AG04450 (cell line): ENCODE measurements at regions not wholly inside any gene's neighbourhood (a gene's known extent, or its start where the extent isn't known, plus 50 kb on each side); places are given as distances from the start of the nearest gene placed in this dataset.

Source experiments
- CTCF ChIA-PET: fragments of 300-600, 350-600 bp; formaldehyde crosslinking; extraction: SDS; loops from one replicate; lab custom pipeline; 2022; ENCODE audit warnings: antibody characterized with exemption, inconsistent platforms; lab: Charles Lee
- POLR2A ChIA-PET: fragments of 350-600 bp; formaldehyde crosslinking; extraction: SDS; loops from one replicate; lab custom pipeline; 2021; ENCODE audit warnings: antibody characterized with exemption, inconsistent platforms; lab: Yijun Ruan, JAX
- DNase-seq: peaks from one replicate; pipeline ENCODE4 v3.0.0-alpha.2; 2011; ENCODE audit warnings: low read depth, low spot score
- H3K27ac ChIP-seq: one replicate; pipeline ENCODE4 v1.5.1; 2012; ENCODE audit warnings: low read depth, low read length, control low read depth
- H3K27me3 ChIP-seq: one replicate; pipeline ENCODE4 v1.6.0; 2012; ENCODE audit warnings: low read length; ENCODE audit not compliant: control insufficient read depth, insufficient read depth
- H3K4me3 ChIP-seq: 2 replicates; pipeline ENCODE4 v1.5.1; 2011; ENCODE audit warnings: mild to moderate bottlenecking, low read depth, low read length, control low read depth
- H3K9me3 ChIP-seq: 2 replicates; pipeline ENCODE4 v1.5.1; 2012; ENCODE audit warnings: low read length; ENCODE audit not compliant: control insufficient read depth, insufficient read depth
- TF ChIP-seq, protein P1 (sequence below): IDR thresholded peaks from 2 replicates; pipeline ENCODE4 v1.5.1; 2011; ENCODE audit warnings: low read depth, low read length, control low read depth, inconsistent platforms

GRCh38 chr9:100937382-100937781, 91.1 kb upstream of the PLPPR1 start:
- H3K27ac ChIP-seq: no peak overlapping the region
- ChIA-PET POLR2A (no interaction called here), CTCF (no interaction called here)
- TF ChIP-seq, protein P1, sequence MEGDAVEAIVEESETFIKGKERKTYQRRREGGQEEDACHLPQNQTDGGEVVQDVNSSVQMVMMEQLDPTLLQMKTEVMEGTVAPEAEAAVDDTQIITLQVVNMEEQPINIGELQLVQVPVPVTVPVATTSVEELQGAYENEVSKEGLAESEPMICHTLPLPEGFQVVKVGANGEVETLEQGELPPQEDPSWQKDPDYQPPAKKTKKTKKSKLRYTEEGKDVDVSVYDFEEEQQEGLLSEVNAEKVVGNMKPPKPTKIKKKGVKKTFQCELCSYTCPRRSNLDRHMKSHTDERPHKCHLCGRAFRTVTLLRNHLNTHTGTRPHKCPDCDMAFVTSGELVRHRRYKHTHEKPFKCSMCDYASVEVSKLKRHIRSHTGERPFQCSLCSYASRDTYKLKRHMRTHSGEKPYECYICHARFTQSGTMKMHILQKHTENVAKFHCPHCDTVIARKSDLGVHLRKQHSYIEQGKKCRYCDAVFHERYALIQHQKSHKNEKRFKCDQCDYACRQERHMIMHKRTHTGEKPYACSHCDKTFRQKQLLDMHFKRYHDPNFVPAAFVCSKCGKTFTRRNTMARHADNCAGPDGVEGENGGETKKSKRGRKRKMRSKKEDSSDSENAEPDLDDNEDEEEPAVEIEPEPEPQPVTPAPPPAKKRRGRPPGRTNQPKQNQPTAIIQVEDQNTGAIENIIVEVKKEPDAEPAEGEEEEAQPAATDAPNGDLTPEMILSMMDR: no peak
- no peaks in the 10 kb centered on the region for H3K27me3 ChIP-seq
- DNase-seq: no peak
- peaks cover 19% of the 10 kb centered on the region for H3K9me3 ChIP-seq
- H3K4me3 ChIP-seq: no peak overlapping the region

DNA sequence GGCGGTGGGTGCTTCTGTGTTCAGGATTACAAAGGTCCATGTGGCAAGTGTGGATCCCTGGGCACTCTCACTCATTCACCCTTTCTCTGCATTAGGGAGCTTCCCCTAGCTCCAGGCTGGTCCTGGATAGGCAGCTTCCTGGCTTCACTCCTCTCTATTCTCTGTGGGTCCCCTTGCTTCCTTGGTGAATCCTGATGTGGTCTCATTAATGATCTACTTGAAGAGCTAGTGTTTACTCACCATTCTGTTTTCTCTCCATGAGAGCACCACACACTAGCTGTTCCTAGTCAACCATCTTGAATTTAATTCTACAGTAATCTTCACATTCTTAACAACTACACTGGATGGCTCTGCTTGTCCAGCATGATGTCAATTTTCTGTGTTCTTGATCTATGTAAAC, 90.0 kb upstream of the PLPPR1 start:
- POLR2A ChIA-PET: no interaction called here
- Histone ChIP-seq H3K27ac (no peak overlapping the region), H3K27me3 (no peaks in the 10 kb centered on the region), H3K4me3 (no peak overlapping the region), H3K9me3 (peaks cover 19% of the 10 kb centered on the region)
- DNase-seq: no peak
- CTCF ChIA-PET: interaction anchor here (0.6 to 1.1 kb wide), 2 partner anchors 9 to 337 kb away, joined by 3 read pairs; no protein-coding TSS in a partner anchor
- TF ChIP-seq, protein P1: no peak

DNA sequence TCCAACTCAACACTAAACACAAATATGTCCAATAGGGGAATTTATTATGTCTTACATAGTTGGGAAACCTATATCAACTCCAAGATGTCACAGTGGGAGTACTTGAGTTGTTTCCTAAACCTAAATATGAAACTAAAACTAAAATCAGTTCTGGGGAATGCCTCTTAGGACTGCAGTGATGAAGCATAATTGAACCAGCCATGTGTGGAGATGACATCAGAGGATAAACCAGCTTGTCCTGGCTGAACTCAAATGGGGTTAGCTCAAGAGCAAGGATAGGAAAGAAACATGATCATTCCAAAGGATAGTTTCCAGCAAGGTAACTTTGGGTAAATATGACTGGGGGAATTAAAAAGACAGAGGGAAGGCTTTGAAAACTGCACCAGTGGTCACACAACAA, 88.9 kb upstream of the PLPPR1 start:
- Histone ChIP-seq H3K27me3 (no peaks in the 10 kb centered on the region), H3K9me3 (peaks cover 19% of the 10 kb centered on the region), H3K4me3 (no peak overlapping the region), H3K27ac (no peak overlapping the region)
- ChIA-PET POLR2A (no interaction called here), CTCF (no interaction called here)
- no peak for DNase-seq
- TF ChIP-seq, protein P1: no peak

DNA sequence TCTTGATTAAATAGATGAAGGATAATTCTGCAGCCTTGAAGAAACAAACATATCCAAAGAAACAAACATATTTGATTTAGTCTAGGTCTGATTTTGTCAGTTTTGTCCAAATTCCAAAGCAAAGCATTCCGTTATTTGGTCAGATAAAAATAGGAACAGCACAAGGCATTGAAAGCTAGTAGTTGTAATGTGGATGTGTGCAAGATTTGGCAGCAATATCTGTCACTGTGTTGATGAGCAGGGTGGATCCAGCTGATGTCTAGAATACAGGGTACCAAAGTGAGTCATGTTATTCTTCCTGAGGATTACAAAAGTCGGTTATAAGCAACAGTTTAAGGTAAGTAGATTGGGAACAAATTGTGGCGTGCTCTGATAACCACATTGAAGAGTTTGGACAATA, 69.3 kb upstream of the PLPPR1 start:
- ChIA-PET POLR2A (no interaction called here), CTCF (no interaction called here)
- DNase-seq: no peak
- TF ChIP-seq, protein P1: no peak
- Histone ChIP-seq H3K27me3 (no peaks in the 10 kb centered on the region), H3K27ac (no peak overlapping the region), H3K9me3 (peaks cover 14% of the 10 kb centered on the region), H3K4me3 (no peak overlapping the region)
